ENCODE measurements at regions not wholly inside any gene's neighbourhood (a gene's known extent, or its start where the extent isn't known, plus 50 kb on each side); places are given as distances from the start of the nearest gene placed in this dataset.

DNA sequence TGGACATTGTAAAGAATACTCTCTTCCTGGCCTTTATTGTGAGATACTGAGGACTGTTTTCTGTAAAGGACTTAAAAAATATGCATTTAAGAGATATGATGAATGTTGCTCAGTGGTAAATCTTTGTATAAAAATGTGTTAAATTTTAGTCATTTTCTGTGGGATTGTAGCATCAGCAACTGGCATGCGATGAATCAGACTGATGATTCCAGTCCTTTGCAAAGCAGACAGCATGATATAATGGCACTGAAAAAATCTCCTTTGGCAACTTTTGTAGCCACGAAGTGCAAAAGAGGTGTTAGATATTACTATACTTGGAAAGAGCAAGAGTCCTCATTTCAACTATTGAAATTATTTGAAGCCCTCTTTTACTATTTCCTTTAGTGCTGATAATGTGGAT, 678.7 kb downstream of the PLCL1 start:
- Histone ChIP-seq H3K27me3 (replicated peaks in 1 of 4; ENCODE audit: control extremely low read depth in 1 of 4, control insufficient read depth in 3 of 4, insufficient read depth in 4 of 4, low read length in 3 of 4) (no peaks in the 10 kb centered on the region), H3K36me3 (replicated peaks in 1 of 2; ENCODE audit: control extremely low read depth in 1 of 2, control insufficient read depth in 1 of 2, extremely low read depth in 1 of 2, insufficient read depth in 2 of 2, low read length in 1 of 2) (no peaks in the 10 kb centered on the region), H3K9ac (ENCODE audit: low read length) (no peak overlapping the region), H3K4me1 (ENCODE audit: control insufficient read depth in 2 of 2, insufficient read depth in 2 of 2, low read length in 2 of 2) (no peaks in the 10 kb centered on the region), H3K79me2 (ENCODE audit: control insufficient read depth, insufficient read depth, low read length) (no peaks in the 10 kb centered on the region), H3K4me2 (replicated peaks; ENCODE audit: low read depth, low read length, poor library complexity, severe bottlenecking) (no peak overlapping the region), H2AFZ (ENCODE audit: insufficient read depth, low read depth, low read length, poor library complexity, severe bottlenecking) (no peak overlapping the region), H4K20me1 (ENCODE audit: control insufficient read depth, insufficient read depth, low read length, poor library complexity, severe bottlenecking) (no peaks in the 10 kb centered on the region), H3K4me3 (ENCODE audit: control extremely low read depth in 1 of 5, extremely low read depth in 1 of 5, insufficient read depth in 1 of 5, low read depth in 2 of 5, low read length in 4 of 5) (no peak overlapping the region), H3K9me3 (ENCODE audit: control extremely low read depth in 1 of 3, control insufficient read depth in 2 of 3, insufficient read depth in 1 of 3, low read length in 2 of 3) (no peaks in the 10 kb centered on the region), H3K27ac (ENCODE audit: low read length in 2 of 2) (no peak overlapping the region)
- Mint-ChIP-seq H3K4me1 (no peaks in the 10 kb centered on the region), H3K9me3 (ENCODE audit: insufficient read depth) (no peaks in the 10 kb centered on the region), H3K27me3 (no peaks in the 10 kb centered on the region), H3K27ac (no peak overlapping the region), H3K4me3 (no peak overlapping the region)
- CTCF ChIA-PET = no interaction called here
- intact Hi-C loops (cut with micrococcal nuclease) = no loop called here
- no peak for DNase-seq
- TF ChIP-seq EZH2 (IDR thresholded peaks at IDR 0.05; ENCODE audit: borderline replicate concordance, insufficient read depth, low read depth, low read length, poor library complexity, severe bottlenecking) (no peak), CTCF (IDR thresholded peaks at IDR 0.05) (no peak)
- POLR2A ChIA-PET = no interaction called here
- no peak for ATAC-seq (ENCODE audit: low read depth)
- 100% methylated on average over 1 of the region's 2 CpGs for WGBS (ENCODE audit: insufficient coverage)

DNA sequence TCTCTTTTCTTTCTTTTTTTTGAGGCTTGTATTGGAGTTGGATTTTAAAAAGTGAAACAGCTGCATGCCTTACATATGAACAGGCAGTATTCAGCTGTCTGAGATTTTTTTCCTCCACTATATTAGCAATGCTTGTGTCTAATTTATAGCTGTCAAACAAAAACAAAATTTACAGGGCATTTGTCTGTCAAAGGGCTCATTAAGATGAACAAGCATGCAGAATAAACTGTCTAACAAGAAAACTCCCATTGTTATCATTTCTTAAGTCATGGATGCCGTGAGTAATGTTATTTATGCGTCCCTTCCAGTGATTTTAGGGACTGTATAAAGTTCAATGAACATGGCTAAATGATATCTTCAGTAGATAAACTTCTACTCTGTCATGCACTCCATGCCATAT, 674.7 kb downstream of the PLCL1 start:
- DNase-seq = no peak
- Histone ChIP-seq H3K27ac (ENCODE audit: low read length in 2 of 2) (no peak overlapping the region), H3K79me2 (ENCODE audit: control insufficient read depth, insufficient read depth, low read length) (no peaks in the 10 kb centered on the region), H3K36me3 (replicated peaks in 1 of 2; ENCODE audit: control extremely low read depth in 1 of 2, control insufficient read depth in 1 of 2, extremely low read depth in 1 of 2, insufficient read depth in 2 of 2, low read length in 1 of 2) (no peaks in the 10 kb centered on the region), H3K9ac (ENCODE audit: low read length) (no peak overlapping the region), H2AFZ (ENCODE audit: insufficient read depth, low read depth, low read length, poor library complexity, severe bottlenecking) (no peak overlapping the region), H3K9me3 (ENCODE audit: control extremely low read depth in 1 of 3, control insufficient read depth in 2 of 3, insufficient read depth in 1 of 3, low read length in 2 of 3) (no peaks in the 10 kb centered on the region), H3K27me3 (replicated peaks in 1 of 4; ENCODE audit: control extremely low read depth in 1 of 4, control insufficient read depth in 3 of 4, insufficient read depth in 4 of 4, low read length in 3 of 4) (no peaks in the 10 kb centered on the region), H4K20me1 (ENCODE audit: control insufficient read depth, insufficient read depth, low read length, poor library complexity, severe bottlenecking) (no peaks in the 10 kb centered on the region), H3K4me3 (ENCODE audit: control extremely low read depth in 1 of 5, extremely low read depth in 1 of 5, insufficient read depth in 1 of 5, low read depth in 2 of 5, low read length in 4 of 5) (no peak overlapping the region), H3K4me2 (replicated peaks; ENCODE audit: low read depth, low read length, poor library complexity, severe bottlenecking) (no peak overlapping the region), H3K4me1 (ENCODE audit: control insufficient read depth in 2 of 2, insufficient read depth in 2 of 2, low read length in 2 of 2) (no peaks in the 10 kb centered on the region)
- no peak overlapping the region for H3K4me3 Mint-ChIP-seq
- no peaks in the 10 kb centered on the region for H3K27me3 Mint-ChIP-seq
- H3K27ac Mint-ChIP-seq = no peak overlapping the region
- no peaks in the 10 kb centered on the region for H3K4me1 Mint-ChIP-seq
- ChIA-PET POLR2A (no interaction called here), CTCF (no interaction called here)
- no CpG with 5 or more reads among the region's 2 CpGs for WGBS (ENCODE audit: insufficient coverage)
- ATAC-seq (ENCODE audit: low read depth) = no peak
- TF ChIP-seq EZH2 (IDR thresholded peaks at IDR 0.05; ENCODE audit: borderline replicate concordance, insufficient read depth, low read depth, low read length, poor library complexity, severe bottlenecking) (no peak), CTCF (IDR thresholded peaks at IDR 0.05) (no peak)
- peaks cover 4% of the 10 kb centered on the region for H3K9me3 Mint-ChIP-seq (ENCODE audit: insufficient read depth)
- intact Hi-C loops (cut with micrococcal nuclease) = no loop called here
